GM21526 (cell line): ENCODE measurements at regions not wholly inside any gene's neighbourhood (a gene's known extent, or its start where the extent isn't known, plus 50 kb on each side); places are given as distances from the start of the nearest gene placed in this dataset.

ENCODE experiments used
- ATAC-seq: cut with Tn5 transposase; IDR thresholded peaks from one replicate; pipeline ENCODE4 v1.9.1; 2021; ENCODE audit warnings: moderate library complexity; ENCODE audit not compliant: unreplicated experiment, low FRiP score

GRCh38 chr15:38164061-38164460 lies 88.6 kb upstream of the SPRED1 start:
- no peak for ATAC-seq

- no peak for ATAC-seq
Observed at GRCh38 chr15:38164507-38164906, 88.1 kb upstream of the SPRED1 start.

GRCh38 chr15:38168467-38169070 lies 84.1 kb upstream of the SPRED1 start:
- ATAC-seq = no peak

DNA sequence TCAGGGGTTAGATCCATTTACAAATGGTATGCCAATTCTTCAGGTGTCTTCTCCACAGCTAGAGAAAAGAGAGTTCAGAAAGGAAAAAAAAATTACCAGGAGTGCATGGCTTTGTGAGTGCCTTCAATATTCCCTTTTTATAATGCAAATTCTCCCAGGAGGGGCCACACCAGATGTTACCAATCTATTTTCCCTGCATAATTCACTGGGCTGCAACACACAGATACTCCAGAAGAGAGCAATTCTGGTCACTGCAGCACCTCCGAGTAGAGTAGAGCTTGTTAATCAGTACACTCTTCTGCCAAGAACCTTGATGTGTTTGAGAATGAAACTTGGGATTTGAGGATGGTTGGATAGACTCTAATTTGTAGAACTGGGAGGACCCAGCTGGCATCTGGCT lies 80.7 kb upstream of the SPRED1 start:
- ATAC-seq = no peak

DNA sequence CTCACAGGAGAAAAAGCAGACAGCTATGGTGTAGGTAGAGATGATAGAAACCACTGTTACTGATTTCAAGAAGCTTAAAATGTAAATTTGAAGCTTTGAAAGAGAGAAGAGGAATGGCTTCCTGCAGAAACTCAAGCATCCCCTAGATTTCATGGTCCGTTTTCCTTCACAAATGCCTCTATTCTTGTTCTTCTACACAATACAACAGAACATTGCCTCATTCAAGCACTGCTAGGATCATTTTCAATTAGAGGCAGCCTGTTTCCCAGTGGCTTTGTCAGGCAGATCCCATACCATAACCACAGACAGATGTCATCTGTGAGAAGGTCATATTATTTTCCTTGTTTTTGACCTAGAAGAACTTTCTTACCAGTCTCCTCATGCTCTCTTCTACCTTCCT lies 77.9 kb upstream of the SPRED1 start:
- no peak for ATAC-seq

DNA sequence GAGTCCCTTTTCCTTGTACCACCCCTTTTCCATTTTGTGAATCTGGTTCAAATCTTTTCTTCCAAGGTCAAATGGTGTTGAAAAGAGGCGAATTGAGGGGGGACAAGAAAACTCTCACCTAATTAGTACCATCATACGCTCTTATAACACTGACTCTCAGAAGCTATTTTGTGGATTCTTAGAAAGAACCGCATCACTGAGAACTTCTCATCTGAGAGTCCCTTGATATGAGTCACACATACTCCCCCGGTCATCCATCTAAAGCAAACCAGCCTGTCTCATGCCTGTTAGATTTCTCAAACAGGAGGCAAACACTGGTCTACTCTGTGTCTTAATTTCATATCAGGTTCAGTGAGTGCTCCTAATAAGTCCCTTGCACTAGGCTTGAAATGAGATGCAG lies 76.5 kb upstream of the SPRED1 start:
- ATAC-seq = peak; percentile 76

GRCh38 chr15:38176691-38177090 lies 75.9 kb upstream of the SPRED1 start:
- no peak for ATAC-seq

- ATAC-seq = no peak
Observed at GRCh38 chr15:38182900-38183299, 69.7 kb upstream of the SPRED1 start.

GRCh38 chr15:38186507-38186906 lies 66.1 kb upstream of the SPRED1 start:
- no peak for ATAC-seq

GRCh38 chr15:38187630-38188313 lies 64.9 kb upstream of the SPRED1 start:
- ATAC-seq = no peak

DNA sequence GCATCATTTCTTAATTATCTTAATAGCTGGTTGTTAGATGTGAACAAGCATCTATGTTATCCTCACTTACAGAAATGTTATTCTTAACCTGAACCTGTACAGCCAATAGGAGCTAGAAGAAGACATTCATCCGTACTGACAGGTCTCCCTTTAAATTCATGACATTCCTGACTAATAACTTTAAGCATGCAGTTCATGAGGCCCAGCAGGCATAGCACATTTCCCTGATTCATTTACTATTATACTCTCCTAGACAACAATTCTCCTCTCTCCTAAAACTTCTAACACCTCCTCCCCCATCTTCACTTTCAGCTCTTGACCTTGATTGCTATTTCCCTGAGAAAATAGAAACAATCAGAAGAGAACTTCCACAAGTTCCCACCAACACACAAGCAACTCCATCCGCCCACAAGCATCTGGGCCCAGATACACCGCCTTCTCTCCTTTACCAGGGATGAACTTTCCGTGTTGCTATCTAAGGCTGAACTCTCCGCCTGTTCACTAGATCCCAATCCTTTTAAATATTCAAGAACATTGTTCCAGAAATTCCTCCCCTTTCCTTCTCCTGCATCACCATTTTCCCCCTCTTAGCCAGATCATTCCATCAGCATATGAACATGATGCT lies 62.9 kb upstream of the SPRED1 start:
- no peak for ATAC-seq

GRCh38 chr15:38190501-38190900 lies 62.1 kb upstream of the SPRED1 start:
- no peak for ATAC-seq

DNA sequence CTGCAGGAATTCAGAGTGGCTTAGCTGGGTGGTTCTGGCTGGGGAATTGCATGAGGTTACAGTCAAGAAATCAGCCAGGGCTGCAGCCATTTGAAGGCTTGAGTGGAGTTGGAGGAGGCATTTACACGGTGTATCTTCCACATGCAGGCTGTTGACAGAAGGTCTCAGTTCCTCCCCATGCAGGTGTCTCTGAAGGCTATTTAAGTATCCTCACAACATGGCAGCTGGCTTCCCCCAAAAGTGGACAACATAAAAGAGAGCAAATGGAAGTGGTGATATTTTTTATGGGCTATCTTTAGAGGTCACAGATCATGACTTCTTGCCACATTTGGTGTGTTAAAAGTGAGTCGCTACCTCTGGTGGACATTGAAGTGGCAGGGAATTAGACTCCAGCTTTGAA lies 60.1 kb upstream of the SPRED1 start:
- no peak for ATAC-seq

GRCh38 chr15:38193496-38193895 lies 59.1 kb upstream of the SPRED1 start:
- ATAC-seq = no peak

- ATAC-seq = no peak
Observed at GRCh38 chr15:38195191-38195901, 57.3 kb upstream of the SPRED1 start.

DNA sequence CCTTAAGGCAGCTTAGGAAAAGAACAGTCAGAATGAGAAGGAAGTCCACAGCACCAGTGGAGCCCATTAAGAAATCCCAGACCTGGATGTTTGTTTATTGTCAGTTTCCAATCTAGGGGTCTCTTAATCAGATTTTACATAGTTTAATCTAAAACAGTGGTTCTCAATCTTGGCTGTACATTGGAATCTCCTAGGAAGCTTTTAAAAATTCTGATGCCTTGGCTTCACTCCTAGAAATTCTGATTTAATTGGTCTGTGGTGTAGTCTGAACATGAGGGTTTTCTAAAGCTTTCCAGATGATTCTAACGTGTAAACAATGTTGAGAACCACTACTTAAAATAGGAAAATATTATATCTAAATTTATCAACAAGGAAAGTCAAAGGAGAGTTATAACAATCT lies 56.6 kb upstream of the SPRED1 start:
- no peak for ATAC-seq

- ATAC-seq = no peak
Observed at GRCh38 chr15:38197553-38197952, 55.1 kb upstream of the SPRED1 start.

DNA sequence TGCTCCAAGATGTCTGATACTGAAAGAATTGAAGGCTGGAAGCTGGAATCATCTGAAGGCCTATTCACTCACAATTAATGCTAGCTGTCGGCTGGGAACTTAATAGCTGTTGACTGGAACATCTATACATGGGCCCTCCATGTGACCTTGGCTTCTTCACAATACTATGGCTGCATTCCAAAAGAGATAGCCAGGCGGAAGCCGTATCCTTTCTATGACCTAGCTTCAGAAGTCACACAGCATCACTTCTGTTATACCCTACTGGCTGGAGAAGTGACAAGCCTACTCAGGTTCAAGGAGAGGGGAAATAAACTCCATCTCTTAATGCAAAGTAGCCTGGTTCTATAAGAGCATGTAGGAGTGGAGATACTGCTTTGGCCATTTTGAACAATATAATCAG lies 50.9 kb upstream of the SPRED1 start:
- ATAC-seq = no peak

DNA sequence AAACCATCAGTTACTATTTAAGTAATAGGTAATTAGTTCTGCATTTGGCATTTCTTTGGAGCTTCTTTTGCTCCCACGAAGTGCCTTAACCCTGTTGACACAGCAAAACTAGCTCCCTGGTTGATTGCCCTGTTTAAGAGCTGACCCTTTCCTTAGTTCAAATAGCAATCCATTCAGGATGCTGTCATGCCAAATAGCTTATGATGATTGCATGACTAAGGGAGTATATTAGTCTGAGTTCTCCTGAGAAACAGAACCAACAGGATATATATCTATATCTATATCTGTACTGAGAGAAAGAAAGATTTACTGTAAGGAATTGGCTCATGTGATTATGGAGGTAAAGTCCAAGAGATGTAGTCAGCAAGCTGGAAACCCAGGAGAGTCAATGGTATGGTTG lies 50.3 kb upstream of the SPRED1 start:
- no peak for ATAC-seq
